IMR-90 (cell line): ENCODE measurements at regions not wholly inside any gene's neighbourhood (a gene's known extent, or its start where the extent isn't known, plus 50 kb on each side); places are given as distances from the start of the nearest gene placed in this dataset.

Experiments
- ATAC-seq: fragments of 200-7000 bp; cut with Tn5 transposase; 2 replicates; pipeline ENCODE4 v1.9.1; 2020; ENCODE audit warnings: low read depth, mild to moderate bottlenecking, moderate library complexity
- BruUV-seq: library from RNA; stranded (reverse); fragments of 400-500 nt; replicated peaks from 2 replicates; lab custom pipeline; 2021; lab: Mats Ljungman, UMichigan
- CTCF ChIA-PET: fragments of 300-600 bp; formaldehyde crosslinking; extraction: SDS; loops from one replicate; lab custom pipeline; 2021; ENCODE audit warnings: antibody characterized with exemption; lab: Yijun Ruan, JAX
- POLR2A ChIA-PET: fragments of 300-600 bp; sonication (Branson Sonifier 250); formaldehyde crosslinking; loops from one replicate; lab custom pipeline; 2022; ENCODE audit warnings: antibody characterized with exemption; ENCODE audit not compliant: unreplicated experiment; lab: Charles Lee
- DNase-seq: peaks from one replicate; pipeline ENCODE4 v3.0.0; 2013
- H2AFZ ChIP-seq: replicated peaks from 2 replicates; pipeline ENCODE3; 2013; ENCODE audit warnings: low read length, mild to moderate bottlenecking; ENCODE audit not compliant: poor library complexity
- H2AK5ac ChIP-seq: 2 replicates; pipeline ENCODE4 v1.6.1; 2013; ENCODE audit warnings: low read depth, low read length, inconsistent platforms
- H2AK9ac ChIP-seq: replicated peaks from 2 replicates; pipeline ENCODE3; 2013; ENCODE audit warnings: mild to moderate bottlenecking, low read depth, low read length, moderate library complexity; ENCODE audit not compliant: poor library complexity
- H2BK120ac ChIP-seq: 2 replicates; pipeline ENCODE4 v1.6.1; 2013; ENCODE audit warnings: low read depth, low read length, inconsistent platforms
- H2BK15ac ChIP-seq: 3 replicates; pipeline ENCODE4 v1.6.1; 2013; ENCODE audit warnings: low read depth, low read length, inconsistent platforms
- H2BK20ac ChIP-seq: 2 replicates; pipeline ENCODE4 v1.6.1; 2013; ENCODE audit warnings: low read depth, mild to moderate bottlenecking, inconsistent platforms, low read length, moderate library complexity
- H2BK5ac ChIP-seq: 2 replicates; pipeline ENCODE4 v1.6.1; 2013; ENCODE audit warnings: mild to moderate bottlenecking, low read depth, low read length, inconsistent platforms; ENCODE audit not compliant: poor library complexity, severe bottlenecking
- H3K14ac ChIP-seq: replicated peaks from 2 replicates; pipeline ENCODE4 v1.6.1; 2013; ENCODE audit warnings: low read depth, low read length, inconsistent platforms
- H3K18ac ChIP-seq: 2 replicates; pipeline ENCODE4 v1.6.1; 2013; ENCODE audit warnings: low read depth, low read length, control low read depth
- H3K23ac ChIP-seq: 2 replicates; pipeline ENCODE4 v1.6.1; 2013; ENCODE audit warnings: low read depth, low read length, inconsistent platforms
- H3K27ac ChIP-seq: 2 replicates; pipeline ENCODE4 v1.5.1; 2013; ENCODE audit warnings: mild to moderate bottlenecking, control low read depth, low read length; ENCODE audit not compliant: insufficient read depth
- H3K27me3 ChIP-seq: 2 replicates; pipeline ENCODE4 v1.6.1; 2013; ENCODE audit warnings: low read length; ENCODE audit not compliant: control insufficient read depth, insufficient read depth
- H3K36me3 ChIP-seq: 2 replicates; pipeline ENCODE4 v1.6.1; 2013; ENCODE audit warnings: low read length, mixed read lengths; ENCODE audit not compliant: control insufficient read depth, insufficient read depth
- H3K4ac ChIP-seq: 2 replicates; pipeline ENCODE4 v1.6.1; 2013; ENCODE audit warnings: low read depth, low read length, inconsistent platforms
- H3K4me1 ChIP-seq: 2 replicates; pipeline ENCODE4 v1.6.1; 2013; ENCODE audit warnings: low read length, mixed read lengths; ENCODE audit not compliant: control insufficient read depth, insufficient read depth
- H3K4me2 ChIP-seq: 2 replicates; pipeline ENCODE4 v1.6.1; 2013; ENCODE audit warnings: low read depth, mild to moderate bottlenecking, control low read depth, low read length, moderate library complexity
- H3K4me3 ChIP-seq: 2 replicates; pipeline ENCODE4 v1.5.1; 2013; ENCODE audit warnings: low read depth, mild to moderate bottlenecking, control low read depth, low read length, moderate library complexity; ENCODE audit not compliant: insufficient read depth
- H3K56ac ChIP-seq: 2 replicates; pipeline ENCODE4 v1.6.1; 2013; ENCODE audit warnings: low read length, inconsistent platforms; ENCODE audit not compliant: insufficient read depth; ENCODE audit errors: extremely low read depth
- H3K79me1 ChIP-seq, 2 experiments: 2 replicates each; pipeline ENCODE4 v1.6.1; 2013; ENCODE audit warnings: low read length in 2 of 2, inconsistent platforms in 1 of 2, low read depth in 1 of 2
- H3K9ac ChIP-seq: 2 replicates; pipeline ENCODE4 v1.6.1; 2013; ENCODE audit warnings: low read depth, low read length, control low read depth
- H3K9me1 ChIP-seq: 2 replicates; pipeline ENCODE4 v1.6.1; 2013; ENCODE audit warnings: low read length, inconsistent platforms; ENCODE audit not compliant: insufficient read depth
- H3K9me3 ChIP-seq: 2 replicates; pipeline ENCODE4 v1.6.1; 2013; ENCODE audit warnings: low read length; ENCODE audit not compliant: control insufficient read depth, insufficient read depth
- H4K20me1 ChIP-seq: 2 replicates; pipeline ENCODE4 v1.6.1; 2013; ENCODE audit warnings: low read length, inconsistent platforms; ENCODE audit not compliant: insufficient read depth
- H4K5ac ChIP-seq: 2 replicates; pipeline ENCODE4 v1.6.1; 2013; ENCODE audit warnings: mild to moderate bottlenecking, low read depth, low read length, control low read depth
- H4K8ac ChIP-seq, 2 experiments: 2 replicates each; pipeline ENCODE4 v1.6.1; 2013; ENCODE audit warnings: low read depth in 2 of 2, low read length in 2 of 2, control low read depth in 1 of 2, inconsistent platforms in 1 of 2
- H4K91ac ChIP-seq: 2 replicates; pipeline ENCODE4 v1.6.1; 2013; ENCODE audit warnings: low read depth, low read length, inconsistent platforms; ENCODE audit not compliant: insufficient read depth
- BHLHE40 ChIP-seq: fragments of 150-350 bp; IDR thresholded peaks from 2 replicates; pipeline ENCODE4 v1.6.1; 2016; ENCODE audit warnings: mild to moderate bottlenecking, low read depth, low read length
- CEBPB ChIP-seq: IDR thresholded peaks from 2 replicates; pipeline ENCODE4 v1.6.1; 2012; ENCODE audit warnings: low read depth, low read length, improper control_type of control experiment
- CHD1 ChIP-seq: IDR thresholded peaks from 2 replicates; pipeline ENCODE4 v1.6.1; 2012; ENCODE audit warnings: low read depth, low read length, improper control_type of control experiment
- CTCF ChIP-seq: conservative IDR thresholded peaks from 2 replicates; pipeline ENCODE4 v1.5.1; 2012; ENCODE audit warnings: mild to moderate bottlenecking, low read depth, low read length, improper control_type of control experiment
- FOS ChIP-seq: fragments of 150-350 bp; IDR thresholded peaks from 2 replicates; pipeline ENCODE4 v1.6.1; 2016; ENCODE audit warnings: low read depth, low read length
- MAFK ChIP-seq: IDR thresholded peaks from 2 replicates; pipeline ENCODE4 v1.6.1; 2012; ENCODE audit warnings: low read depth, low read length, improper control_type of control experiment
- MAZ ChIP-seq: IDR thresholded peaks from 2 replicates; pipeline ENCODE4 v1.6.1; 2012; ENCODE audit warnings: low read depth, mild to moderate bottlenecking, low read length, improper control_type of control experiment, moderate library complexity, borderline replicate concordance
- MXI1 ChIP-seq: IDR thresholded peaks from 2 replicates; pipeline ENCODE4 v1.6.1; 2012; ENCODE audit warnings: low read depth, mild to moderate bottlenecking, low read length, moderate library complexity, borderline replicate concordance
- NFE2L2 ChIP-seq: fragments of 150-350 bp; IDR thresholded peaks from 2 replicates; pipeline ENCODE4 v1.6.1; 2016; ENCODE audit warnings: low read depth, mild to moderate bottlenecking, low read length
- POLR2A ChIP-seq: IDR thresholded peaks from 2 replicates; pipeline ENCODE4 v1.6.1; 2012; ENCODE audit warnings: mild to moderate bottlenecking, low read depth, low read length
- RAD21 ChIP-seq: IDR thresholded peaks from 2 replicates; pipeline ENCODE4 v1.6.1; 2012; ENCODE audit warnings: low read length, improper control_type of control experiment
- RCOR1 ChIP-seq: IDR thresholded peaks from 2 replicates; pipeline ENCODE4 v1.6.1; 2012; ENCODE audit warnings: mild to moderate bottlenecking, low read length, improper control_type of control experiment; ENCODE audit not compliant: insufficient replicate concordance
- RFX5 ChIP-seq: IDR thresholded peaks from 2 replicates; pipeline ENCODE4 v1.8.0; 2012; ENCODE audit warnings: low read depth, mild to moderate bottlenecking, low read length, moderate library complexity
- SMC3 ChIP-seq: fragments of 150-350 bp; IDR thresholded peaks from 2 replicates; pipeline ENCODE4 v1.6.1; 2016; ENCODE audit warnings: low read depth, mild to moderate bottlenecking, antibody characterized with exemption, low read length, moderate library complexity
- WGBS, 2 experiments: methylation state at CpG; one replicate each; pipeline versions ENCODE4 v1.1.5 to v1.1.7; 2013; ENCODE audit warnings: missing lambda C conversion rate in 2 of 2; ENCODE audit not compliant: insufficient read length in 1 of 2; ENCODE audit errors: extremely low coverage in 2 of 2; 5-methylcytosine and 5-hydroxymethylcytosine counted together
- dilution Hi-C: fragments of 300-500 bp; cut with HindIII; formaldehyde crosslinking; loops from one replicate; pipeline ENCODE4 v1.14.3; 2018; ENCODE audit warnings: low sequenced_read_pairs; ENCODE audit not compliant: unreplicated experiment
- in situ Hi-C: fragments of 300-500 bp; cut with MboI; formaldehyde crosslinking; loops from 3 replicates; pipeline ENCODE4 v1.14.3; 2019; ENCODE audit warnings: low sequenced_read_pairs, inconsistent platforms, mixed read lengths
- intact Hi-C: fragments of 100-400 bp; cut with micrococcal nuclease; formaldehyde crosslinking; loops from 2 replicates; pipeline ENCODE4 v1.10.0; 2022
- TF ChIP-seq, protein P1 (sequence below): fragments of 150-350 bp; IDR thresholded peaks from 2 replicates; pipeline ENCODE4 v1.6.1; 2016; ENCODE audit warnings: low read depth, mild to moderate bottlenecking, low read length, moderate library complexity, borderline replicate concordance
- TF ChIP-seq, protein P2 (sequence below): fragments of 150-350 bp; IDR thresholded peaks from 2 replicates; pipeline ENCODE4 v1.6.1; 2017; ENCODE audit warnings: mild to moderate bottlenecking, antibody characterized with exemption, low read length, low read depth

DNA sequence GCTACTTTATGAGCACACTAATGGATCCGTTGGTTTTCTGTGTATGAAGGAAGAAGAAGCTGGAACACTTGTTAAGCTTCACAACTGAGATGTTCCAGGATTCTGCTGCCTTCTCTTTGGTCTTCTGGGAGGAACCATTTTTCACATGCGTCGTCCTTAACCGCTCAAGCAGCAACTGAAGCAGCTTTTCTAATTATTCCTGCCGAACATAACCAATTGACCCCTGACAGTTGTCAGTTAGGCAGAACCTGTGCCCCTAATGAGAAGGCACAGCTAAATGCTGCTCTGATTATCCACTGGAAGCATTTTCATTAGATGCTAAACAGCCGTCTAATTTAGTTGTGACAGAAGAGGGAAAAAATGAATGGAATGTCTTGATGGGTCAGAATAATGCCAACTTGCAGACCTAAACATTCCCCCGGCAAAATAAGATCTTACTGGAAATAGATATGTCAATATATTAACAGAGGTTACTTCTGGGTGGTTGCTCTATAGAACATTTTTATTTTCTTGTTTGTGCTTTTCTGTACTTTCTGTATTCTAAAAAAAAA is 85.0 kb upstream of the SMLR1 start:
- H3K18ac ChIP-seq = no peak overlapping the region
- no peak overlapping the region for H3K4ac ChIP-seq
- WGBS, 2 experiments = 100% methylated on average over 2 of the region's 7 CpGs; no CpG with 5 or more reads in 1 of the 2 experiments
- no peak overlapping the region for H3K4me2 ChIP-seq
- H3K27ac ChIP-seq = no peak overlapping the region
- H3K14ac ChIP-seq = no peak overlapping the region
- ChIA-PET POLR2A (no interaction called here), CTCF (interaction anchor here (1.5 kb wide), 1 partner anchor 26 kb away, joined by 5 read pairs; no protein-coding TSS in a partner anchor)
- BruUV-seq = no TSS peak
- DNase-seq (peak; percentile 4), ATAC-seq (peak; percentile 37; the same call in 1 of the 2 replicates)
- TF ChIP-seq POLR2A = no peak
- no peak for TF ChIP-seq CTCF
- TF ChIP-seq, protein P1, sequence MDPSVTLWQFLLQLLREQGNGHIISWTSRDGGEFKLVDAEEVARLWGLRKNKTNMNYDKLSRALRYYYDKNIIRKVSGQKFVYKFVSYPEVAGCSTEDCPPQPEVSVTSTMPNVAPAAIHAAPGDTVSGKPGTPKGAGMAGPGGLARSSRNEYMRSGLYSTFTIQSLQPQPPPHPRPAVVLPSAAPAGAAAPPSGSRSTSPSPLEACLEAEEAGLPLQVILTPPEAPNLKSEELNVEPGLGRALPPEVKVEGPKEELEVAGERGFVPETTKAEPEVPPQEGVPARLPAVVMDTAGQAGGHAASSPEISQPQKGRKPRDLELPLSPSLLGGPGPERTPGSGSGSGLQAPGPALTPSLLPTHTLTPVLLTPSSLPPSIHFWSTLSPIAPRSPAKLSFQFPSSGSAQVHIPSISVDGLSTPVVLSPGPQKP = no peak
- TF ChIP-seq RCOR1 = no peak
- TF ChIP-seq, protein P2, sequence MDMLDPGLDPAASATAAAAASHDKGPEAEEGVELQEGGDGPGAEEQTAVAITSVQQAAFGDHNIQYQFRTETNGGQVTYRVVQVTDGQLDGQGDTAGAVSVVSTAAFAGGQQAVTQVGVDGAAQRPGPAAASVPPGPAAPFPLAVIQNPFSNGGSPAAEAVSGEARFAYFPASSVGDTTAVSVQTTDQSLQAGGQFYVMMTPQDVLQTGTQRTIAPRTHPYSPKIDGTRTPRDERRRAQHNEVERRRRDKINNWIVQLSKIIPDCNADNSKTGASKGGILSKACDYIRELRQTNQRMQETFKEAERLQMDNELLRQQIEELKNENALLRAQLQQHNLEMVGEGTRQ = no peak
- TF ChIP-seq CEBPB = no peak
- TF ChIP-seq CHD1 = no peak
- no peak for TF ChIP-seq MAFK
- TF ChIP-seq BHLHE40 = no peak
- TF ChIP-seq MXI1 = no peak
- TF ChIP-seq RAD21 = no peak
- TF ChIP-seq FOS = no peak
- no peak for TF ChIP-seq MAZ
- no peak for TF ChIP-seq RFX5
- TF ChIP-seq SMC3 = no peak
- no peak for TF ChIP-seq NFE2L2
- H3K79me1 ChIP-seq = no peaks in the 10 kb centered on the region
- no peak overlapping the region for H2BK20ac ChIP-seq
- no peak overlapping the region for H4K91ac ChIP-seq
- no peak overlapping the region for H2AFZ ChIP-seq
- no peaks in the 10 kb centered on the region; the same call in 1 of the 2 replicates for H3K4me1 ChIP-seq
- no peaks in the 10 kb centered on the region for H3K36me3 ChIP-seq
- no peaks in the 10 kb centered on the region; the same call in 1 of the 2 replicates for H3K27me3 ChIP-seq
- no peaks in the 10 kb centered on the region for H3K9me3 ChIP-seq
- no peak overlapping the region for H3K23ac ChIP-seq
- no peak overlapping the region for H3K9ac ChIP-seq
- no peak overlapping the region for H3K4me3 ChIP-seq
- 0 out of 2 replicates have a peak, but pooled peaks cover 3% of the 10 kb centered on the region for H3K9me1 ChIP-seq
- intact Hi-C loops = no loop called here
- no peak overlapping the region for H2AK5ac ChIP-seq
- no peak overlapping the region for H2BK15ac ChIP-seq
- H4K20me1 ChIP-seq = no peaks in the 10 kb centered on the region
- H2BK120ac ChIP-seq = no peak overlapping the region
- dilution Hi-C loops = no loop called here
- no peak overlapping the region for H4K5ac ChIP-seq
- H2BK5ac ChIP-seq = no peak overlapping the region
- H2AK9ac ChIP-seq = no peak overlapping the region
- H3K56ac ChIP-seq = no peak overlapping the region
- H4K8ac ChIP-seq = no peak overlapping the region
- in situ Hi-C loops = no loop called here
